ENCODE measurements at regions not wholly inside any gene's neighbourhood (a gene's known extent, or its start where the extent isn't known, plus 50 kb on each side); places are given as distances from the start of the nearest gene placed in this dataset.
"Not testable (repeated sequence)": the region's sequence is repeated elsewhere in the genome, so short reads cannot be mapped to it uniquely, and the experiment has no call there.

DNA sequence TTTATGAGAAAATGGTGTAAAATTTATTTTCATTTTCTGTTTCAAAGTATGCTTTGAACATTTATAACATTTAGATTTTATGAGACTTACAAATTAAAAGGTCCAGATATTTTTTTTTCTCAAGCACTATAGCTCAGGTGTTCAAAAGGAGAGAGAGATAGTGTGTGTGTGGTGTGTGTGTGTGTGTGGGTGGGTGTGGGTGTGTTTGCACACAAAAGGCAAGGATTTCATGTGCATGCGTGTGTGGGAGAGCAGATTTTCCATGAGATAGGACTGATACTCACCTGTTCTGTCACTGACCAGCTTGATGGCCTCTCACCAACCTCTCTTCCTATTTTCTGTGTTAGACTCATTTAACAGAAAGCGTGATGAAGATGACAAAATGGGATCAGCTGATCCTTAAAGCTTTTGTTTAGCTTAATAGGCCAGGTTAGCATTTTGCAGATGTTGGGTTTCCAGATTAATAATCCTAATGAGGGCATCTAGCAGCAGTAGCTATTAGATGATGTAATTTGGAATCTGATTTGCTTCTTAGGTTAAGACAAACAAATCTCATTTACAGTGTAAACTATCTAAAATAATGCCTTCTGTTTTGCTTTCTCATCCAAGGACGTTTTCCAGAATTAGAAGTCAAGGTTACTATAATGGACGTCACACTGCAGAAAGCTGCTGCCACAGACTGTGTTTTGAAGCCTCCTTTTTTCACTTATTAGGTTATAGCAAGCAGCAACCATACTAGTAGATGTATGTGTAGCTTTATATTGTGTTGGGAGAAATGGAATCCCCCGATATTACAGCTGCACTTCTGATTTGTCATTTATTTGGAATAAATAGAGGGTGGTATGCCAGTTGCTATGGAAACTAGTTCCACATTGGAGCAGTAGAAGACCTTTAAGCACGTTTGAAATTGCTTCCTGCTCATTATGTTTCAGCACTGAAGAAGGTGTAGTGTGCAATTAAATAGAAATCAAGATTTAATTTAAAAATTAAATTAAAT, 355.6 kb downstream of the TAF11L14 start:
- no peak for DNase-seq

GRCh38 chr5:17991775-17992174, 357.5 kb downstream of the TAF11L14 start:
- DNase-seq, result no peak

GRCh38 chr5:17992291-17992690, 358.0 kb downstream of the TAF11L14 start:
- no peak for DNase-seq

GRCh38 chr5:17995997-17996396, 361.7 kb downstream of the TAF11L14 start:
- DNase-seq, result no peak

GRCh38 chr5:17999858-18000257, 365.6 kb downstream of the TAF11L14 start:
- DNase-seq, result no peak

GRCh38 chr5:18000744-18001143, 366.5 kb downstream of the TAF11L14 start:
- DNase-seq, result no peak

DNA sequence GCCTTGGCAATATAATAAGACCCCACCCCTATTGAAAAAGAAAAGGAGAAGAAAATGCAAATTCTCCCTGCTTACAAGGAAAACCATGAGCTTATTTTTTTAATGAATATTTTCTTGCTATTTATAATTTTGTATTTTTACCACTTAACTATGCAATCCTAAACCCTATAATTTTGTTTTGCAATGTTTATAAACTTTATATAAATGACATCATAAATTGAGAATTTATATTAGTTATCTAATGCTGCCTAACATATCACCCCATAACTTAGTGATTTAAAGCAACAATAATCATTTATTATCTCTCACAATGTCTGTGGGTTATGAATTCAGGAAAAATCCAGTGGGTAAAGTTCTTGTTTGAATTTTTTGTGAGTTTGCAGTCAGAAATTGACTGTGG, 369.1 kb downstream of the TAF11L14 start:
- DNase-seq, result no peak

- no peak for DNase-seq
These were observed 369.5 kb downstream of the TAF11L14 start for GRCh38 chr5:18003784-18004183.

DNA sequence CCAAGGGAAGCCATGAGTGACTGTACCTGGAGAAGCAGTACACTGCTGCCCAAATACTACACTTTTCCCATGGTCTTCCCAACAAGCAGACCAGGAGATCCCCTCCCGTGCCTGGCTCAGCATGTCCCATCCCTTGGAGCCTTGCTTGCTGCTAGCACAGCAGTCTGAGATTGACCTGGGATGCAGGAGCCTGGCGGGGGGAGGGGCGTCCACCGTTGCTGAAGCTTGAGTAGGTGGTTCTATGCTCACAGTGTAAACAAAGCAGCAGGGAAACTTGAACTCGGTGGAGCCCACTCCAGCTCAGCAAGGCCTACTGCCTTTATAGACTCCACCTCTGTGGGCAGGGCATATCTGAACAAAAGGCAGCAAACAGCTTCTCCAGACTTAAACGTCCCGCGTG, 372.0 kb downstream of the TAF11L14 start:
- DNase-seq, result not testable (repeated sequence)

- no peak for DNase-seq
These were observed 374.7 kb downstream of the TAF11L14 start for GRCh38 chr5:18008940-18009339.

DNA sequence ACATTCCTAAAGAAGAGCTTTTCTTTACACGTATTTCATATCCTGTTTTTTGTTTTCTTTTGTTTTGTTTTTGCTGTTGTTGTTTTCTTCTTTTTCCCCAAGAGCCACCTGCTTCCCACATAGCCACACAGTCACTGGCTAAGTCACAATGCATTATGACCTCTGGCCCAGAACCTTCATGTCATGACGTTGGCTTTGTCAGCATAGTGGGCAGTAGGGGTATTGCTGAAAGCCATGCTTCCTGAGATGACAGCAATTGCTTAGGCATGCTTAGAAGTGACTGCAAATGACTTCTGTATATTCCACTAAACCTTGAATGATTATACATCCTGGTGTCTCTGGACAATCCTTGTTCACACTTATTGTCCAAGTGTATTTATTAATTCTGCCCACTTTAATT, 375.8 kb downstream of the TAF11L14 start:
- DNase-seq, result no peak

DNA sequence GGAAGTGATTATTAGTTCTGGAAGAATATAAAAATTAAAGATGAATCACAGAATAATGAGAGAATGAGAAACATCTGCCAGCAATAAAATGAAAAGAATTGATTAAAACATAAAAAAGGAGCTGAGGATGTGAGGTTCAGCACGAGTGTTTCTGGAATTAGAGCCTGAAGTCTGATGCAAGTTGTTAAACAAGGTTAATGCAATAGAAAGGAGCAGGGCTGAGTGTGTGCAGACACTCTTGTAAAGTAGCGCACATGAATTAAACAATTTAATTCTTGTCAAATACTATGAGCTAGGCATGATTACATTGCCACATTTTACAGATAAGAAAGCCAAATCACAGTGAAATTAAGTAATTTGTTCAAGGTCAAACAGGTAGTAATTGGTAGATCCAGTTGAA, 384.2 kb downstream of the TAF11L14 start:
- no peak for DNase-seq

- DNase-seq, result no peak
These were observed 389.0 kb downstream of the TAF11L14 start for GRCh38 chr5:18023275-18023674.

DNA sequence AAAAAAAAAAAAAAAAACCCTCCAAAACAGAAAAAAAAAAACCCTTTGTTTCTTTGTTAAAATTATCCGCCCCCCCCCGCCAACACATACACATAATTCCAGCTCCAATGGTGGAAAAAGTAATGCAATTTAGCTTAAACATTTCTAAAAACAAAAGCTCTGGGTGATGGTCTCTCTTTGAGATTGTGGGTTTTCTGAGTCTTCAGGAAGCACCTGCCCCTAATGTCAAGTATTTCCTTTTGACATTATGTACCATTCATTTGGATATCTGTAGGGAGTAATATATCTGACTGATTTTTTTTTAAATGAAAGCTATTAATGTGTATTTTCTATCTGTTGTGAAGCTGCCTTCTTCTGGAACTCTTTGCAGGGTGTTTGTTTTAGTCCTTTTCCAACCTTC, 389.7 kb downstream of the TAF11L14 start:
- no peak for DNase-seq

- no peak for DNase-seq
These were observed 390.3 kb downstream of the TAF11L14 start for GRCh38 chr5:18024542-18024941.

DNA sequence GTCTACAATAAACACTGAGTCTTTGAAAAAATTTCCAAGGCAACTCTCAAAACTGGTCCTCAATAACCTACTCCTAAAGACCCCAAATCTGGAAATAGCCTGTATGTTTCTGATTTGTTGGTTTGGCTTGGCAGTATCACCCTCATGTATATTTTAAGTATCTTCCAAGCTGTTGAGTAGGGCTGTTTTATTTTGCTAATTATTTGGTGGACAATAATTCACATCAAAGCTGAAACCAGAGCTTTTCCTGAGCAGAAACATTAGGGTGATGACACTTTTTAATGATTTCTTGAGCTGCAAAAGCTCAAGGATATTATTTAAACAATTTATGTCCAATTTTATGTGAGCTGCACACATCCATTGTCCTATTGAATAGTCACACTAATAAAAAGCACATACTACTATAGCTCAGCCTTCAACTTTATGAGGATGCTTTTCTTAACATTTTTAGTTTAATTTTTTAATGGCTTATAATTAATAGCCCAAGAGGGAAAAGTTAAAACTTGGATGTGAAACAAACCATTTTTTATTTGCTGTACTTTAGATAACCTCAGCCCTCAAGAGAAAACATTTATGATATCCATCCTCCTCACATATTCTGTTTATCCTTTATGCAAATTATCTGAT, 393.1 kb downstream of the TAF11L14 start:
- no peak for DNase-seq

GRCh38 chr5:18028036-18028435, 393.8 kb downstream of the TAF11L14 start:
- no peak for DNase-seq

- DNase-seq, result no peak
These were observed 398.5 kb downstream of the TAF11L14 start for GRCh38 chr5:18032744-18033143.

DNA sequence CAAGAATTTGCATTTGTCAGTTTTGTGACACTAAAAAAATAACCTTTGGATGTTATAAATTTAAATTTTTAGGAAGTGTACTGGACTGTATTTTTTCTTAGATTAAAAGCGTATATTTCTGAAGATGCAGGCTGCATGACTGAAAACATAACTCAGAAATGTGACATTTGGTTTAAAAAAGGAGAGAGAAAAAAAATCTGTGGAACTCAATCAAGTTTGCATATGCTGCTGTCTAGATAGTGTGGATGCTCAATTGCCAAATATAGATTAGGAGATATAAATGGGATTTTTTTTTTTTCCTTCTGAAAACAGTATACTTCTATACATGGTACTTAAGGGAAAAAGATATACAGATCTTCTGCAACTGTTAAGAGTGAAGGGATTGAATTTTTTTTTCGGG, 402.3 kb downstream of the TAF11L14 start:
- no peak for DNase-seq

GRCh38 chr5:18037718-18038117, 403.5 kb downstream of the TAF11L14 start:
- no peak for DNase-seq

DNA sequence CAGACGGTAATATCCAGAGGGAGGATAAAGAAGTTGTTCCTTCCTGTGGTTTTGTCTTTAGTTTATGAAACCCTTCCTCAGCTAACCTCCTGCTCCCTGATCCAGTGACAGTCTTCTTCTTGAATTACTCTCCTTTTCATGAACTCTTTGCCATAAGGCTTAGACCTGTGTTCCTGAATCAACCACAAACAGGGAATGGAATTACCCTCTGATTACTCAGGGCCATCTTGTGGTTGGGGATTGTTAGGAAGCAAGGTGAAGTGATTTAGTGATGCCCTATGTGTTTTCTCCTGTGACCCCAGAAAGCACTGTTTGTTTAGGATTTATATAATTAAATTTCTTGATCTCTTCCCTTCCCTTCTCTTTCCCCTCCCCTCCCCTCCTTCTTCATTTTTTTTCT, 409.1 kb downstream of the TAF11L14 start:
- no peak for DNase-seq

GRCh38 chr5:18048449-18048848, 414.2 kb downstream of the TAF11L14 start:
- no peak for DNase-seq

DNA sequence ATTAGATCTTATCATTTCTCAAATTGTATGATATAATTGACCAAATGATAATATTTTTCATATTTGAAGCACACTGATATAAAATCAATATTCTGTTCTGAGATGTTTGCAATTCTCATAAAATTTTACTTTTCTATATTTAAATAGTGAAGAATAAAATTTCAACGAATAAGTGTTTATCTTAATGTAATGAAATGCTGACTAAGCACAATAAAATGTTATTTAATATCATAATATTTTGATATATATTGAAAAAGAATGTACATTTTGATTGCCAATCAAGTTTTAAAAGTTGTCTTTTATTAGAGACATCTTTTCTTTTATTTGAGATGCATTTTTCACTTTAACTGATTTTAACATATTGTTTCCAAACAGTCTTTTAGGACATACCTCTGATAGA, 416.1 kb downstream of the TAF11L14 start:
- DNase-seq, result no peak

- DNase-seq, result no peak
These were observed 416.5 kb downstream of the TAF11L14 start for GRCh38 chr5:18050776-18051175.
